ENCODE measurements at regions not wholly inside any gene's neighbourhood (a gene's known extent, or its start where the extent isn't known, plus 50 kb on each side); places are given as distances from the start of the nearest gene placed in this dataset.

DNA sequence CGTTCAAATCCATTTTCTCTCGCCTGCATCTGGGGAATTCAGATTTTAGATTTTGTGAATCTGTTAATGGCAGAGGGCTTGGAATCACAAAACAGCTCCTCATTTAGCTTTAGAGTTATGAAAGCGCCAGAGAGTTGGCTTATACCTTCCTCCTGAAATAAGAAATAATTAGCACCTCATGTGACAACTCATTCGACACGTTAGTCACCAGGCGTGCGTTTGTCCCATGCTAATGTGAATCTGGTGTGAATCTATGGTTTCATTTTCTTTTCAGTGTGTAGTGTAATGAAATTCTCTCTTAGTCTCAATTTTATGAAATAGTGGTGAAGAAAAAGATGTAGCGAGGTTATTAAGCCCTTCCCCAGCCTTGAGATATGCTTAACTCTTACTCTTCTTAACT, 89.4 kb downstream of the EDEM1 start:
- no peak for DNase-seq (ENCODE audit: low spot score, unreplicated experiment)
- peaks cover 17% of the 10 kb centered on the region for H3K9me3 Mint-ChIP-seq (ENCODE audit: low read depth)
- H3K27ac Mint-ChIP-seq: no peak overlapping the region
- TF ChIP-seq, protein P1, sequence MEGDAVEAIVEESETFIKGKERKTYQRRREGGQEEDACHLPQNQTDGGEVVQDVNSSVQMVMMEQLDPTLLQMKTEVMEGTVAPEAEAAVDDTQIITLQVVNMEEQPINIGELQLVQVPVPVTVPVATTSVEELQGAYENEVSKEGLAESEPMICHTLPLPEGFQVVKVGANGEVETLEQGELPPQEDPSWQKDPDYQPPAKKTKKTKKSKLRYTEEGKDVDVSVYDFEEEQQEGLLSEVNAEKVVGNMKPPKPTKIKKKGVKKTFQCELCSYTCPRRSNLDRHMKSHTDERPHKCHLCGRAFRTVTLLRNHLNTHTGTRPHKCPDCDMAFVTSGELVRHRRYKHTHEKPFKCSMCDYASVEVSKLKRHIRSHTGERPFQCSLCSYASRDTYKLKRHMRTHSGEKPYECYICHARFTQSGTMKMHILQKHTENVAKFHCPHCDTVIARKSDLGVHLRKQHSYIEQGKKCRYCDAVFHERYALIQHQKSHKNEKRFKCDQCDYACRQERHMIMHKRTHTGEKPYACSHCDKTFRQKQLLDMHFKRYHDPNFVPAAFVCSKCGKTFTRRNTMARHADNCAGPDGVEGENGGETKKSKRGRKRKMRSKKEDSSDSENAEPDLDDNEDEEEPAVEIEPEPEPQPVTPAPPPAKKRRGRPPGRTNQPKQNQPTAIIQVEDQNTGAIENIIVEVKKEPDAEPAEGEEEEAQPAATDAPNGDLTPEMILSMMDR (IDR thresholded peaks at IDR 0.05; ENCODE audit: unreplicated experiment): no peak
- peaks cover 2% of the 10 kb centered on the region for H3K36me3 Mint-ChIP-seq (ENCODE audit: insufficient read depth)
- H3K4me3 Mint-ChIP-seq (ENCODE audit: low read depth): no peak overlapping the region
- H3K4me1 Mint-ChIP-seq (ENCODE audit: low read depth): peaks cover 11% of the 10 kb centered on the region
- H3K27me3 Mint-ChIP-seq: no peaks in the 10 kb centered on the region

DNA sequence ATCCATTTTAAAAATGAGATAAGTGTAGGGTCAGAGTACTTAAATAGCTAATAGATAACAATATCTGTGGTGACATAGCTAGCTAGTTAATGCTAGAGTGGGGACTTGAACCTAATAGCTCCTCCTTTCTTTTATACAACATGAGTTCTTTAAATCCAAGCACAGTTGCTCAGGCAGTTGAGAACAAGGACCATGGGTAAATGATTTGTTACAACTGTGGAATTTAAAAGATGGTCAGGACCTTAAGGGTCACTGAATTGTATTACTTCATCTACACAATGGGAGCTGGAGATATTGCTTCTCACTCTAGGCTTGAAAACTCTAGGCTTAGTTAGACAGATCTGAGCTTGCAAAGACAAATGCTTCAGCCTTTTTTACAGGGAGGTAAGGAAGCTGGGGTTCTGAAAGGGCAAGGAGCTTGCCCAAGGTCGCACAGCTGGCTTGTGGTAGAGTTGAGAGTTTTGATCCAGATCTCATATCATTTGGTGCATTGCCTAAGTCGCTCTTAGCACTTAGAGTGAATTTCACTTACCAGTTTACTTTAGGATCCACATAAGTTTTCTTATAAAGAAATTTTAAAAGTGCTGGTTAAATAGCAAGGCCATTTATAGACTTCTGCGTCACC, 90.2 kb downstream of the EDEM1 start:
- no peak overlapping the region for H3K4me3 Mint-ChIP-seq (ENCODE audit: low read depth)
- TF ChIP-seq, protein P1 (IDR thresholded peaks at IDR 0.05; ENCODE audit: unreplicated experiment): no peak
- peaks cover 23% of the 10 kb centered on the region for H3K9me3 Mint-ChIP-seq (ENCODE audit: low read depth)
- H3K27ac Mint-ChIP-seq: no peak overlapping the region
- no peaks in the 10 kb centered on the region for H3K27me3 Mint-ChIP-seq
- H3K36me3 Mint-ChIP-seq (ENCODE audit: insufficient read depth): peaks cover 2% of the 10 kb centered on the region
- peaks cover 7% of the 10 kb centered on the region for H3K4me1 Mint-ChIP-seq (ENCODE audit: low read depth)
- no peak for DNase-seq (ENCODE audit: low spot score, unreplicated experiment)

DNA sequence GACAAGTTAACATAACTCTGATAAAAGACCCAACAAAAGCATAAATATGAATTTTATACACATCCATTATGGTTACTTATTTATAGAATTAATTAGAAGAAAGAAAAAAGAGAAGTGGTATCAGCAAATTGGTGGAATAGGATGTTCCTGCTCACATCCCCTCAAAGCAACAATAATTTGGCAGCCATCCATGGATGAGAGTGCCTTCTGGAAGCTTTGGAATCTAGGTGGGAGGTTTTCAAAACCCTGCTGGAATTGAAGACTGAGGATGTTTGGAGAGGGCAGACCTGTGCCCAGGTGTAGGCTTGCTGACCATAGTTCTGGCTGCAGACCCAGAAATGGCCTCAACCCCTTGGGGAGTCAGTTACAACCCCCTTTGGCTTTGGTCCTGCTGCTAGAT, 91.2 kb downstream of the EDEM1 start:
- Mint-ChIP-seq H3K36me3 (ENCODE audit: insufficient read depth) (peaks cover 2% of the 10 kb centered on the region), H3K4me3 (ENCODE audit: low read depth) (no peak overlapping the region), H3K4me1 (ENCODE audit: low read depth) (peaks cover 7% of the 10 kb centered on the region), H3K27ac (no peak overlapping the region), H3K9me3 (ENCODE audit: low read depth) (peaks cover 25% of the 10 kb centered on the region), H3K27me3 (no peaks in the 10 kb centered on the region)
- TF ChIP-seq, protein P1 (IDR thresholded peaks at IDR 0.05; ENCODE audit: unreplicated experiment): no peak
- DNase-seq (ENCODE audit: low spot score, unreplicated experiment): no peak

DNA sequence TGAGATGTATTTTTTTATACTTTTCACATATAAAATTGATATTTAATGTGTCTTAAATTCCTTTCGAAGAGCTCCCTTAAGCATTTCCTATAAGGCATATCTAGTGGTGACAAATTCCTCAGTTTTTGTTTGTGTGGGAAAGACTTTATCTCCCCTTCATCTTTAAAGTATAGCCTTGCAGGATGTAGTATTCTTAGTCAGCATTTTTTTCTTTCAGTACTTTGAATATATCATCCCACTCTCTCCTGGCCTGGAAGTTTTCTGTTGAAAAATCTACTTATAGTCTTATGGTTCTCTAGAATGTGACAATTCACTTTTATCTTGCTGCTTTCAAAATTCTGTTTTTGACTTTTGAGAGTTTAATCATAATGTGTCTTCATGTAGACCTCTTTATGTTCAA, 95.2 kb downstream of the EDEM1 start:
- TF ChIP-seq, protein P1 (IDR thresholded peaks at IDR 0.05; ENCODE audit: unreplicated experiment): no peak
- DNase-seq (ENCODE audit: low spot score, unreplicated experiment): no peak
- peaks cover 39% of the 10 kb centered on the region for H3K9me3 Mint-ChIP-seq (ENCODE audit: low read depth)
- no peak overlapping the region for H3K27ac Mint-ChIP-seq
- no peaks in the 10 kb centered on the region for H3K27me3 Mint-ChIP-seq
- H3K36me3 Mint-ChIP-seq (ENCODE audit: insufficient read depth): peaks cover 2% of the 10 kb centered on the region
- H3K4me1 Mint-ChIP-seq (ENCODE audit: low read depth): no peaks in the 10 kb centered on the region
- no peak overlapping the region for H3K4me3 Mint-ChIP-seq (ENCODE audit: low read depth)

DNA sequence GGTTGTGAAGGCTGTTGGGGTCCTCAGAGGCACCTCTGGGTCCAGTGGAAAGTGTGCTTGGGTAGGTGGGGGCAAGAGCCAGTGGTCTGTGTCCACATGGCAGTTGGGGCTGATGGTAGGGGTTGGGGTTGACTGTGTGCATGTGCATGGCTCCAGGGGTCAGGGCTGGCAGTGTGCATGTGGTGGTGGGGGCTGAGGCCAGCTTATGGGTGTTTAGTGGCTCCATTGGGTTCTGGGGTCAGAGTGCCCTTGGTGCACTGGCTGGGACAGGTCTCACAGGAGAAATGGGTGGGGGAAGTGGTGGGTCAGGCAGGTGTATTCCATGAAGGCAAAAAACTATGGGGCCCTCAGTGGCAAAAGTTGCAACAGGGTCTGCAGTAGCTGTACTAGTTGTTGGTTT, 97.9 kb downstream of the EDEM1 start:
- Mint-ChIP-seq H3K27ac (no peak overlapping the region), H3K4me3 (ENCODE audit: low read depth) (no peak overlapping the region), H3K36me3 (ENCODE audit: insufficient read depth) (no peaks in the 10 kb centered on the region), H3K4me1 (ENCODE audit: low read depth) (no peaks in the 10 kb centered on the region), H3K27me3 (no peaks in the 10 kb centered on the region), H3K9me3 (ENCODE audit: low read depth) (peaks cover 37% of the 10 kb centered on the region)
- no peak for DNase-seq (ENCODE audit: low spot score, unreplicated experiment)
- TF ChIP-seq, protein P1 (IDR thresholded peaks at IDR 0.05; ENCODE audit: unreplicated experiment): no peak
